GM12878 (cell line): ENCODE measurements at regions not wholly inside any gene's neighbourhood (a gene's known extent, or its start where the extent isn't known, plus 50 kb on each side); places are given as distances from the start of the nearest gene placed in this dataset.

Source experiments
- ATAC-seq: fragments of 200-7000 bp; cut with Tn5 transposase; 3 replicates; pipeline ENCODE4 v1.9.1; 2020; ENCODE audit warnings: mild to moderate bottlenecking, moderate library complexity
- BruUV-seq: library from RNA; stranded (reverse); fragments of 400-500 nt; replicated peaks from 2 replicates; lab custom pipeline; 2021; lab: Mats Ljungman, UMichigan
- CTCF ChIA-PET: fragments of 300-600 bp; sonication (Branson Sonifier 250); formaldehyde crosslinking; extraction: SDS; loops from one replicate; lab custom pipeline; 2021; ENCODE audit warnings: inconsistent platforms; lab: Yijun Ruan, JAX
- POLR2A ChIA-PET: fragments of 350-600 bp; formaldehyde crosslinking; extraction: SDS; loops from one replicate; lab custom pipeline; 2021; ENCODE audit warnings: inconsistent platforms; lab: Charles Lee
- RAD21 ChIA-PET: fragments of 300-600 bp; sonication (Branson Sonifier 250); formaldehyde crosslinking; loops from one replicate; lab custom pipeline; 2023; ENCODE audit warnings: antibody characterized with exemption; ENCODE audit not compliant: unreplicated experiment; lab: Charles Lee
- SMC1A ChIA-PET: fragments of 300-600 bp; sonication (Branson Sonifier 250); formaldehyde crosslinking; loops from one replicate; lab custom pipeline; 2023; ENCODE audit not compliant: unreplicated experiment, uncharacterized antibody; lab: Charles Lee
- DNase-seq: peaks from one replicate; pipeline ENCODE4 v3.0.0-alpha.2; 2011; ENCODE audit warnings: low read depth, low spot score
- FAIRE-seq: peaks from 3 replicates; lab custom pipeline; 2011; peaks lifted over from hg19 to GRCh38; lab: Jason Lieb, UNC
- H2AFZ ChIP-seq: 2 replicates; pipeline ENCODE4 v1.6.0; 2011; ENCODE audit warnings: low read depth, low read length, control low read depth; ENCODE audit not compliant: control insufficient read depth
- H3K27ac ChIP-seq: 2 replicates; pipeline ENCODE4 v1.5.1; 2011; ENCODE audit warnings: control low read depth; ENCODE audit not compliant: control insufficient read depth, insufficient read depth
- H3K27me3 ChIP-seq, 2 experiments: replicated peaks in 1 of 2; 2 replicates each; pipeline versions ENCODE4 v1.6.0 to v1.6.1; 2011; ENCODE audit warnings: low read length in 1 of 2; ENCODE audit not compliant: control insufficient read depth in 2 of 2, insufficient read depth in 2 of 2
- H3K36me3 ChIP-seq, 2 experiments: 2 replicates each; pipeline ENCODE4 v1.5.1; 2011; ENCODE audit warnings: low read length in 1 of 2; ENCODE audit not compliant: control insufficient read depth in 2 of 2, insufficient read depth in 2 of 2
- H3K4me1 ChIP-seq: 2 replicates; pipeline ENCODE4 v1.6.1; 2011; ENCODE audit warnings: mild to moderate bottlenecking, low read length, moderate library complexity, mixed read lengths; ENCODE audit not compliant: control insufficient read depth, insufficient read depth
- H3K4me2 ChIP-seq: 2 replicates; pipeline ENCODE4 v1.6.0; 2011; ENCODE audit warnings: control low read depth; ENCODE audit not compliant: control insufficient read depth, insufficient read depth
- H3K4me3 ChIP-seq: fragments of 200-600 bp; sonication (generic); 2 replicates; pipeline ENCODE4 v1.5.1; 2016
- H3K79me2 ChIP-seq: 2 replicates; pipeline ENCODE4 v1.6.0; 2011; ENCODE audit warnings: low read length; ENCODE audit not compliant: control insufficient read depth, insufficient read depth
- H3K9ac ChIP-seq: 2 replicates; pipeline ENCODE4 v1.8.0; 2011; ENCODE audit warnings: low read length, control low read depth, mixed read lengths; ENCODE audit not compliant: control insufficient read depth, insufficient read depth
- H3K9me3 ChIP-seq: replicated peaks from 3 replicates; pipeline ENCODE4 v1.5.1; 2011; ENCODE audit warnings: mild to moderate bottlenecking, low read length; ENCODE audit not compliant: control insufficient read depth, insufficient read depth
- H4K20me1 ChIP-seq: 2 replicates; pipeline ENCODE4 v1.6.0; 2011; ENCODE audit not compliant: control insufficient read depth, insufficient read depth
- BACH1 ChIP-seq: fragments of 450-650 bp; IDR thresholded peaks from 2 replicates; pipeline ENCODE4 v1.6.1; 2017; ENCODE audit warnings: mild to moderate bottlenecking, borderline replicate concordance
- BHLHE40 ChIP-seq, 2 experiments: fragments of 450-650 bp in 1 of 2; IDR thresholded peaks; 2 replicates each; pipeline ENCODE4 v1.6.1; 2011 to 2017; ENCODE audit warnings: low read depth in 2 of 2, borderline replicate concordance in 1 of 2, improper control_type of control experiment in 1 of 2, low read length in 1 of 2, mild to moderate bottlenecking in 1 of 2
- CREB1 ChIP-seq: IDR thresholded peaks from 2 replicates; pipeline ENCODE4 v1.6.1; 2012; ENCODE audit warnings: low read depth, mild to moderate bottlenecking, inconsistent platforms
- ESRRA ChIP-seq: IDR thresholded peaks from 2 replicates; pipeline ENCODE4 v1.6.1; 2012; ENCODE audit warnings: mild to moderate bottlenecking, low read length, improper control_type of control experiment
- HCFC1 ChIP-seq: fragments of 150-350 bp; IDR thresholded peaks from 2 replicates; pipeline ENCODE4 v1.6.1; 2014; ENCODE audit warnings: low read length
- LARP7 ChIP-seq: fragments of 450-650 bp; IDR thresholded peaks from 2 replicates; pipeline ENCODE4 v1.6.1; 2017; ENCODE audit warnings: mild to moderate bottlenecking
- PKNOX1 ChIP-seq: fragments of 450-650 bp; IDR thresholded peaks from 2 replicates; pipeline ENCODE4 v1.6.1; 2016; ENCODE audit warnings: mild to moderate bottlenecking
- SMAD1 ChIP-seq: fragments of 450-650 bp; IDR thresholded peaks from 2 replicates; pipeline ENCODE4 v1.6.1; 2018; ENCODE audit warnings: mild to moderate bottlenecking, low read depth; ENCODE audit not compliant: partially characterized antibody
- SMC3 ChIP-seq: IDR thresholded peaks from 2 replicates; pipeline ENCODE4 v1.6.1; 2011; ENCODE audit warnings: low read length, improper control_type of control experiment, borderline replicate concordance
- SUPT20H ChIP-seq: IDR thresholded peaks from 2 replicates; pipeline ENCODE4 v1.6.1; 2011; ENCODE audit warnings: low read depth, mild to moderate bottlenecking, low read length, moderate library complexity, borderline replicate concordance; ENCODE audit not compliant: control insufficient read depth
- WGBS: methylation state at CpG from one replicate; pipeline ENCODE4 v1.1.6; 2016; ENCODE audit warnings: low lambda C conversion rate; ENCODE audit not compliant: insufficient replicate concordance, insufficient coverage; ENCODE audit errors: missing lambda C conversion rate; 5-methylcytosine and 5-hydroxymethylcytosine counted together
- in situ Hi-C: fragments of 300-500 bp; cut with MboI; formaldehyde crosslinking; loops from 9 replicates; pipeline ENCODE4 v1.14.3; 2018; ENCODE audit warnings: mixed read lengths
- intact Hi-C: fragments of 100-400 bp; cut with micrococcal nuclease; formaldehyde crosslinking; loops from one replicate; pipeline ENCODE4 v1.14.2; 2022; ENCODE audit not compliant: unreplicated experiment
- TF ChIP-seq, protein P1 (sequence below): fragments of 450-650 bp; formaldehyde crosslinking; IDR thresholded peaks from 2 replicates; pipeline ENCODE4 v1.4.0; 2022; ENCODE audit warnings: mild to moderate bottlenecking, moderate library complexity
- TF ChIP-seq, protein P2 (sequence below): fragments of 150-350 bp; IDR thresholded peaks from 2 replicates; pipeline ENCODE4 v1.6.1; 2014; ENCODE audit warnings: mild to moderate bottlenecking, low read depth, low read length
- TF ChIP-seq, protein P3 (sequence below): IDR thresholded peaks from 2 replicates; pipeline ENCODE4 v1.6.1; 2012; ENCODE audit warnings: low read depth, low read length, improper control_type of control experiment
- TF ChIP-seq, protein P4 (sequence below): fragments of 450-650 bp; IDR thresholded peaks from 2 replicates; pipeline ENCODE4 v1.6.1; 2018; ENCODE audit warnings: mild to moderate bottlenecking, low read depth, moderate library complexity; ENCODE audit not compliant: partially characterized antibody

DNA sequence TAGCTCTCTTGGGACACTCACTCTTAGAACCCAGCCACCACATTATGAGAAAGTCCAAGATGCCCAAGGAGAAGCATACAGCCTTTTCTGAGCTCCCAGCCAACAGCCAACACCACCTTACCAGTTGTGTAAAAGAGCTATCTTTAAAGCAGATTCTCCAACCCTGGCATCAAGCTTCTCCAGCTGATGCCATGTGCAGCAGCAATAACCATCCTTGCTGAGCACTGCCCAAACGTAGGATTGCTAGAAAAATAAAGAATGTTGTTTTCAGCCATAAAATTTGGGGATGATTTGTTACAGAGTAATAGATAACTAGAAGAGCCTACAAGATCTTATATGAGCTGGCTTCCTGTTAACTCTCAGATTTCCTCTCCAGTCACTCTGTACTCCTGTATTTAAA, 443.7 kb upstream of the DYNLRB2 start (continued):
- TF ChIP-seq HCFC1, result no peak
- no peak for TF ChIP-seq BACH1
- TF ChIP-seq, protein P1, sequence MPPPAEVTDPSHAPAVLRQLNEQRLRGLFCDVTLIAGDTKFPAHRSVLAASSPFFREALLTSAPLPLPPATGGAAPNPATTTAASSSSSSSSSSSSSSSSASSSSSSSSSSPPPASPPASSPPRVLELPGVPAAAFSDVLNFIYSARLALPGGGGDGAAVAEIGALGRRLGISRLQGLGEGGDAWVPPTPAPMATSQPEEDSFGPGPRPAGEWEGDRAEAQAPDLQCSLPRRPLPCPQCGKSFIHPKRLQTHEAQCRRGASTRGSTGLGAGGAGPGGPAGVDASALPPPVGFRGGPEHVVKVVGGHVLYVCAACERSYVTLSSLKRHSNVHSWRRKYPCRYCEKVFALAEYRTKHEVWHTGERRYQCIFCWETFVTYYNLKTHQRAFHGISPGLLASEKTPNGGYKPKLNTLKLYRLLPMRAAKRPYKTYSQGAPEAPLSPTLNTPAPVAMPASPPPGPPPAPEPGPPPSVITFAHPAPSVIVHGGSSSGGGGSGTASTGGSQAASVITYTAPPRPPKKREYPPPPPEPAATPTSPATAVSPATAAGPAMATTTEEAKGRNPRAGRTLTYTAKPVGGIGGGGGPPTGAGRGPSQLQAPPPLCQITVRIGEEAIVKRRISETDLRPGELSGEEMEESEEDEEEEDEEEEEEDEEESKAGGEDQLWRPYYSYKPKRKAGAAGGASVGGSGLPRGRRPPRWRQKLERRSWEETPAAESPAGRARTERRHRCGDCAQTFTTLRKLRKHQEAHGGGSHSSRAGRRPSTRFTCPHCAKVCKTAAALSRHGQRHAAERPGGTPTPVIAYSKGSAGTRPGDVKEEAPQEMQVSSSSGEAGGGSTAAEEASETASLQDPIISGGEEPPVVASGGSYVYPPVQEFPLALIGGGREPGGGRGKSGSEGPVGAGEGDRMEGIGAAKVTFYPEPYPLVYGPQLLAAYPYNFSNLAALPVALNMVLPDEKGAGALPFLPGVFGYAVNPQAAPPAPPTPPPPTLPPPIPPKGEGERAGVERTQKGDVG (CRISPR knock-in tag), result no peak
- no peak for TF ChIP-seq LARP7

DNA sequence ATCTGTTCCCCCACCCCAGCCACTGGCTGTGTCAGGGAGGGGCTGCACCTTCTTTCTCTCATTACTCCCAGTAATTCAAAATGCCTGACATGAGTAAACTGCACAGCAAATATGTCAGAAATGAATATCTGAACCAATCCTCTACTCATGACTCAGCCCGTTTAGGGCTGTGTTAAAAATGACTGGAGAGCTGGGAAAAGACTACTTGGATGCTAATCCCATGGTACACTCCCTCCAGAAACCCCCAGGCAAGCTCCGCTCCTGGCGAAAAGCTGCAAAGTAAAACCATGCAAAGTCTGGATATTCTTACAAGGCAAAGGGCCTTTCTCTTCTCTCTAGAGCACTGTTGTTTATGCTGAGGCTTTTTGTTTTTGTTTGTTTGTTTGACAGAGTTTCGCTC, 448.1 kb upstream of the DYNLRB2 start:
- Histone ChIP-seq H3K79me2 (no peaks in the 10 kb centered on the region), H3K9me3 (no peaks in the 10 kb centered on the region), H3K27ac (no peak overlapping the region), H3K4me1 (no peaks in the 10 kb centered on the region), H3K27me3 (no peaks in the 10 kb centered on the region), H3K36me3 (no peaks in the 10 kb centered on the region), H4K20me1 (no peaks in the 10 kb centered on the region), H3K4me3 (no peak overlapping the region), H2AFZ (no peak overlapping the region), H3K9ac (no peak overlapping the region), H3K4me2 (no peak overlapping the region)
- ChIA-PET RAD21 (no interaction called here), CTCF (no interaction called here), POLR2A (no interaction called here), SMC1A (no interaction called here)
- in situ Hi-C loops (no loop called here), intact Hi-C loops (no loop called here)
- 25% methylated on average over 4 of the region's 4 CpGs for WGBS
- no TSS peak for BruUV-seq
- ATAC-seq, result no peak
- DNase-seq, result no peak
- FAIRE-seq, result no peak
- TF ChIP-seq, protein P2, sequence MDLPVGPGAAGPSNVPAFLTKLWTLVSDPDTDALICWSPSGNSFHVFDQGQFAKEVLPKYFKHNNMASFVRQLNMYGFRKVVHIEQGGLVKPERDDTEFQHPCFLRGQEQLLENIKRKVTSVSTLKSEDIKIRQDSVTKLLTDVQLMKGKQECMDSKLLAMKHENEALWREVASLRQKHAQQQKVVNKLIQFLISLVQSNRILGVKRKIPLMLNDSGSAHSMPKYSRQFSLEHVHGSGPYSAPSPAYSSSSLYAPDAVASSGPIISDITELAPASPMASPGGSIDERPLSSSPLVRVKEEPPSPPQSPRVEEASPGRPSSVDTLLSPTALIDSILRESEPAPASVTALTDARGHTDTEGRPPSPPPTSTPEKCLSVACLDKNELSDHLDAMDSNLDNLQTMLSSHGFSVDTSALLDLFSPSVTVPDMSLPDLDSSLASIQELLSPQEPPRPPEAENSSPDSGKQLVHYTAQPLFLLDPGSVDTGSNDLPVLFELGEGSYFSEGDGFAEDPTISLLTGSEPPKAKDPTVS, result no peak
- no peak for TF ChIP-seq BHLHE40 (IDR thresholded peaks at IDR 0.05; ENCODE audit: borderline replicate concordance in 1 of 2, low read depth in 2 of 2, low read length in 1 of 2)
- no peak for TF ChIP-seq ESRRA
- no peak for TF ChIP-seq SUPT20H
- TF ChIP-seq, protein P3, sequence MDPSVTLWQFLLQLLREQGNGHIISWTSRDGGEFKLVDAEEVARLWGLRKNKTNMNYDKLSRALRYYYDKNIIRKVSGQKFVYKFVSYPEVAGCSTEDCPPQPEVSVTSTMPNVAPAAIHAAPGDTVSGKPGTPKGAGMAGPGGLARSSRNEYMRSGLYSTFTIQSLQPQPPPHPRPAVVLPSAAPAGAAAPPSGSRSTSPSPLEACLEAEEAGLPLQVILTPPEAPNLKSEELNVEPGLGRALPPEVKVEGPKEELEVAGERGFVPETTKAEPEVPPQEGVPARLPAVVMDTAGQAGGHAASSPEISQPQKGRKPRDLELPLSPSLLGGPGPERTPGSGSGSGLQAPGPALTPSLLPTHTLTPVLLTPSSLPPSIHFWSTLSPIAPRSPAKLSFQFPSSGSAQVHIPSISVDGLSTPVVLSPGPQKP, result no peak
- no peak for TF ChIP-seq PKNOX1
- TF ChIP-seq, protein P4, sequence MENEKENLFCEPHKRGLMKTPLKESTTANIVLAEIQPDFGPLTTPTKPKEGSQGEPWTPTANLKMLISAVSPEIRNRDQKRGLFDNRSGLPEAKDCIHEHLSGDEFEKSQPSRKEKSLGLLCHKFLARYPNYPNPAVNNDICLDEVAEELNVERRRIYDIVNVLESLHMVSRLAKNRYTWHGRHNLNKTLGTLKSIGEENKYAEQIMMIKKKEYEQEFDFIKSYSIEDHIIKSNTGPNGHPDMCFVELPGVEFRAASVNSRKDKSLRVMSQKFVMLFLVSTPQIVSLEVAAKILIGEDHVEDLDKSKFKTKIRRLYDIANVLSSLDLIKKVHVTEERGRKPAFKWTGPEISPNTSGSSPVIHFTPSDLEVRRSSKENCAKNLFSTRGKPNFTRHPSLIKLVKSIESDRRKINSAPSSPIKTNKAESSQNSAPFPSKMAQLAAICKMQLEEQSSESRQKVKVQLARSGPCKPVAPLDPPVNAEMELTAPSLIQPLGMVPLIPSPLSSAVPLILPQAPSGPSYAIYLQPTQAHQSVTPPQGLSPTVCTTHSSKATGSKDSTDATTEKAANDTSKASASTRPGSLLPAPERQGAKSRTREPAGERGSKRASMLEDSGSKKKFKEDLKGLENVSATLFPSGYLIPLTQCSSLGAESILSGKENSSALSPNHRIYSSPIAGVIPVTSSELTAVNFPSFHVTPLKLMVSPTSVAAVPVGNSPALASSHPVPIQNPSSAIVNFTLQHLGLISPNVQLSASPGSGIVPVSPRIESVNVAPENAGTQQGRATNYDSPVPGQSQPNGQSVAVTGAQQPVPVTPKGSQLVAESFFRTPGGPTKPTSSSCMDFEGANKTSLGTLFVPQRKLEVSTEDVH, result no peak
- no peak for TF ChIP-seq SMAD1
- no peak for TF ChIP-seq CREB1
- TF ChIP-seq SMC3, result no peak
